SK-N-DZ (cell line): ENCODE measurements at regions not wholly inside any gene's neighbourhood (a gene's known extent, or its start where the extent isn't known, plus 50 kb on each side); places are given as distances from the start of the nearest gene placed in this dataset.

ENCODE experiments used
- DNase-seq: peaks from one replicate; pipeline ENCODE4 v3.0.0-alpha.2; 2015; ENCODE audit warnings: low spot score
- small RNA-seq, 2 experiments: library from RNA; depleted of rRNA; stranded (forward); fragments of <200 nt; gene quantifications; one replicate each; pipeline ENCODE3, GENCODE V24; 2014

DNA sequence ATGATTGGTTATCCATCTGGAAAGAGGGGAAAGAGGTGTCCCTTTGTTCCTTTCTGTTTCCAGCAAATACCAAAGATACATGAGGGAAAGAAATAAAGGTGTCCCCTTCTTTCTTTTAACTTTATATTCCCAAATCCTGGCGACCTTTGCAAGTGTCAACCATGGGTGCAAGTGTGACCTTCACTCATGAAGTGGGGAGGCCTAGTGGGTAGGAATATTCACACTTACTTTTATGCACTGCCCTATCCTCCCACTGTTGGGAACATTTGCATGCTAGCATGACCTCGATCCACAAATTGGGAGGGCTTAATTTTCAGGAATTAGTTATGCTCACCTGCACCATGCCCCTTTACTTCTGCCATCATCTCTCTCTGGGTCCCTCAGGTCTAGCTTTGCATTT is 70.2 kb upstream of the ZNF804A start:
- no peak for DNase-seq

DNA sequence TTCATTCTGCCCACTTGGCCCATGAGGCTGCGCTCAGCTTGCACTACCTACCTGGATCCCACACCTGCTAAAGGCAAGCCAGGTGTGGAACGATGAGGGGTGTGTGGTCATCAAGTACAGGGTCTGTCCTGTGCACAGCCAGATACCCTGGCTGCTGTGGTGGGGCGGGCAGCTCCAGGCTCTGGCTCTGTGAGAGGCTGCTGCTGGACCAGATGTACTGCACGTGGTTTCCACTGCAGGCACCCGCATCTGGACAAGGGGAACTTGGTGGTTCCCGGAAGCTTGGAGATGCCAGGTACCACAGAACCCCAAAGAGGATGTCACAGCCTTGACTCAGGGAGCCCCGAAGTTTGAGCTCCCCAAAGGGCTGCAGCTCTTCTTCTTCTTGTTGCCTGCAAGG is 68.1 kb upstream of the ZNF804A start:
- DNase-seq, result no peak

GRCh38 chr2:184530959-184531358 is 67.4 kb upstream of the ZNF804A start:
- no peak for DNase-seq

DNA sequence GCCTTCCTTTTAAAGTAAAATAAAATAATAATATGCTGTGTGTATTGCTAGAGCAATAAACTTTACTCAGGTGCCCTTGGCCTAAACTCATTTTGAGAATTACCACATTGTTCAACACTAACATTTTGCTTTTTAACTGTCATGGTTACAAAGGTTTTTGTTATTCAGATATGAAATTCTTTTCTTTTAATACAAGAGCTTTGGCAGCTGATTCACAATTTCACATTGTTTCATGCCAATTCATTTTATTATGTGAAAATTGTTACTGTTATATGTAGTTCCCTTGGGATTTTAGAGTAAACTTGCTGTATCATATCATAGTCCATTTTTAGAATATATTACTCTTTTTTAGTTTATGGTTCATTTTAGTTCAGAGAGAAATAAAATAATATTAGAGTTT is 65.8 kb upstream of the ZNF804A start:
- no peak for DNase-seq

GRCh38 chr2:184534986-184535385 is 63.3 kb upstream of the ZNF804A start:
- DNase-seq, result no peak

- DNase-seq, result no peak
Observed at GRCh38 chr2:184540246-184540789, 58.0 kb upstream of the ZNF804A start.

- DNase-seq, result no peak
Observed at GRCh38 chr2:184541591-184541990, 56.7 kb upstream of the ZNF804A start.

DNA sequence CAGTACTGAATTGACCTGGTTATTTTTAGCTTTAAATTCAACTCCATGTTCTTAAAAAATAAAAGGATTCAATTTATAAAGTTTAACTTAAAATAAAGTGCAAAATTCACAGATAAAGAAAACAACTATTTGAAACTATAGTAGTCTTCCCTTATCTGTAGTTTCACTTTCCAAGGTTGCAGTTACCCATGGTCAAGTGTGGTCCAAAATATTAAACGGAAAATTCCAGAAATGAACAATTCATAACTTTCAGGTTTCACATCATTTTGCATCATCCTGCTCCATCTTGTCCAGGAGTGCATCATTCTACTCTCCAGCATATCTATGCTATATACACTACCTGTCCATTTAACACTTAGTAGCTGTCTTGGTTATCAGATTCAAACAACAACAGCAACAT is 54.5 kb upstream of the ZNF804A start:
- DNase-seq, result no peak

Small RNA genes lying in the stretch of these regions (small RNA-seq; reads per million reads assigned to genes)
- gene MIR548AE1, result 0 reads per million in 2 experiments
